Esophagus squamous epithelium (tissue), 5 donors: ENCODE measurements at regions not wholly inside any gene's neighbourhood (a gene's known extent, or its start where the extent isn't known, plus 50 kb on each side); places are given as distances from the start of the nearest gene placed in this dataset.

Source experiments
- DNase-seq: peaks from one replicate; lab custom pipeline; 2025; lab: John Stamatoyannopoulos, UW
- H3K27ac ChIP-seq, 4 donors: fragments of 200-600 bp; sonication (generic); one replicate each; pipeline ENCODE4 v1.5.1; 2016 to 2019; ENCODE audit warnings: mild to moderate bottlenecking in 1 of 4
- H3K27me3 ChIP-seq, 4 donors: fragments of 200-600 bp; sonication (generic); 1 replicate in 3 of 4; 2 replicates in 1 of 4; pipeline versions ENCODE4 v1.5.1 to v1.6.0; 2017 to 2021; ENCODE audit warnings: antibody characterized with exemption in 1 of 4
- H3K36me3 ChIP-seq, 3 donors: fragments of 200-600 bp; sonication (generic); one replicate each; pipeline ENCODE4 v1.5.1; 2016 to 2019
- H3K4me1 ChIP-seq, 3 donors: fragments of 200-600 bp; sonication (generic); one replicate each; pipeline ENCODE4 v1.5.1; 2017 to 2019
- H3K4me3 ChIP-seq, 4 donors: fragments of 200-600 bp; sonication (generic); 1 replicate in 3 of 4; 2 replicates in 1 of 4; pipeline ENCODE4 v1.5.1; 2016 to 2019; ENCODE audit warnings: mild to moderate bottlenecking in 2 of 4, moderate library complexity in 1 of 4
- H3K9me3 ChIP-seq, 3 donors: fragments of 200-600 bp; sonication (generic); one replicate each; pipeline ENCODE4 v1.5.1; 2016 to 2019
- POLR2A ChIP-seq, 4 donors: fragments of 450-650 bp; IDR thresholded peaks; one replicate each; pipeline ENCODE4 v1.6.1; 2017; ENCODE audit warnings: antibody characterized with exemption in 4 of 4, mild to moderate bottlenecking in 4 of 4, moderate library complexity in 3 of 4
- WGBS, 2 donors: methylation state at CpG; one replicate each; pipeline ENCODE4 v1.1.5; 2018; 5-methylcytosine and 5-hydroxymethylcytosine counted together
- intact Hi-C: fragments of 100-400 bp; cut with DNase I; formaldehyde crosslinking; loops from one replicate; pipeline ENCODE4 v1.15.0; 2022
- TF ChIP-seq, protein P1 (sequence below), 6 experiments: fragments of 450-650 bp in 4 of 6; fragments of 200-600 bp in 2 of 6; sonication (generic) in 2 of 6; IDR thresholded peaks; one replicate each; pipeline ENCODE4 v1.5.1; 2016 to 2019; ENCODE audit warnings: antibody characterized with exemption in 6 of 6, mild to moderate bottlenecking in 4 of 6, moderate library complexity in 4 of 6
- donor health status: DM: yes; HTN: yes; CAD: no.

DNA sequence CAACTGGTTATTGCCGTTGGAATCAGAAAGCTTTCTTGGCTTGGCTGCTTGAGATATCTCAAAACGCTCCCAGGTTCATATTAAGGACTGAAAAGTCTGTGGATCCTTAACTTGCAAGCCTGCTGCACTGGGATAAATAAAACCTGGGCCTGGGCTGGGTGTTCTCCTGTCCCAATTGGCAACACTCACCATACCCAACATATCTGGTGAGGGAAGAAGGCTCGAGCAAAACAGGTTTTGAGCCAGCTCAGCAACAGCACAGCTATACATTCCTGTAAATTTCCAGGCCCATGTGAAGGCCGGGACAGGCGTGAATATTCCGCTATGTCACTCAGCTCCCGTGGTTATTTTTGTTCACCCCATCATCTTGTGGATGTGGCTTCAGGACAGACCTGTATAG is 169.0 kb upstream of the BCL6 start:
- H3K9me3 ChIP-seq = no peaks in the 10 kb centered on the region
- 21 to 45% methylated on average over 7 of the region's 7 CpGs for WGBS, 2 donors
- intact Hi-C loops = no loop called here
- H3K4me1 ChIP-seq = peaks cover 19 to 62% (median 50%) of the 10 kb centered on the region in 3 donors
- no peaks in the 10 kb centered on the region for H3K27me3 ChIP-seq
- TF ChIP-seq POLR2A (IDR thresholded peaks at IDR 0.05) = no peak
- TF ChIP-seq, protein P1, sequence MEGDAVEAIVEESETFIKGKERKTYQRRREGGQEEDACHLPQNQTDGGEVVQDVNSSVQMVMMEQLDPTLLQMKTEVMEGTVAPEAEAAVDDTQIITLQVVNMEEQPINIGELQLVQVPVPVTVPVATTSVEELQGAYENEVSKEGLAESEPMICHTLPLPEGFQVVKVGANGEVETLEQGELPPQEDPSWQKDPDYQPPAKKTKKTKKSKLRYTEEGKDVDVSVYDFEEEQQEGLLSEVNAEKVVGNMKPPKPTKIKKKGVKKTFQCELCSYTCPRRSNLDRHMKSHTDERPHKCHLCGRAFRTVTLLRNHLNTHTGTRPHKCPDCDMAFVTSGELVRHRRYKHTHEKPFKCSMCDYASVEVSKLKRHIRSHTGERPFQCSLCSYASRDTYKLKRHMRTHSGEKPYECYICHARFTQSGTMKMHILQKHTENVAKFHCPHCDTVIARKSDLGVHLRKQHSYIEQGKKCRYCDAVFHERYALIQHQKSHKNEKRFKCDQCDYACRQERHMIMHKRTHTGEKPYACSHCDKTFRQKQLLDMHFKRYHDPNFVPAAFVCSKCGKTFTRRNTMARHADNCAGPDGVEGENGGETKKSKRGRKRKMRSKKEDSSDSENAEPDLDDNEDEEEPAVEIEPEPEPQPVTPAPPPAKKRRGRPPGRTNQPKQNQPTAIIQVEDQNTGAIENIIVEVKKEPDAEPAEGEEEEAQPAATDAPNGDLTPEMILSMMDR (IDR thresholded peaks at IDR 0.05) = no peak
- H3K36me3 ChIP-seq = no peaks in the 10 kb centered on the region
- peak overlapping the region; percentile 70 to 90 (median 82) for H3K27ac ChIP-seq
- H3K4me3 ChIP-seq = no peak overlapping the region
- no peak for DNase-seq

DNA sequence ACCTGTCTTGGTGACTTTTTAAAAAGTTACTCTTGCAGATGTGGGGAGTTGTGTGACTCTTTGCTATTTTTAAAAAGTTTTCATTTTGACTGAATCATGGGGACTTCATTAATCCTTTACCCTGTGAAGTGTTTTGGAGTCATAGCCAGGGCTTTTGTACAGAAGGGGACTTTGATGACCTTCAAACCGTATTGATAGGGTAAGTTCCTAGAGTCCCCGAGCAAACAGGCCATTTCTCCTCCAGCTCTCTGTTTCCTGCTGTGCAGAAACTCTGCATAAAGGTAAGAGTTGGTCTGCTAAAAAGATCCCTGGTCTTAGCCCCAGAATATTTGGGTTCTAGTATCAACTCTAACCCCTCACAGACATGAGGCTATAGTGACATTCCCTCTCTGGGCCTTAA is 170.8 kb upstream of the BCL6 start:
- Histone ChIP-seq H3K27ac (peak overlapping the region in 2 of 4 donors; percentile 70 to 90), H3K4me3 (no peak overlapping the region), H3K4me1 (peaks cover 20 to 69% (median 50%) of the 10 kb centered on the region in 3 donors), H3K36me3 (no peaks in the 10 kb centered on the region), H3K9me3 (no peaks in the 10 kb centered on the region), H3K27me3 (no peaks in the 10 kb centered on the region)
- TF ChIP-seq POLR2A (IDR thresholded peaks at IDR 0.05) = no peak
- TF ChIP-seq, protein P1 (IDR thresholded peaks at IDR 0.05) = no peak
- WGBS, 2 donors = 68 to 82% methylated on average over 2 of the region's 2 CpGs
- intact Hi-C loops = no loop called here
- DNase-seq = no peak

DNA sequence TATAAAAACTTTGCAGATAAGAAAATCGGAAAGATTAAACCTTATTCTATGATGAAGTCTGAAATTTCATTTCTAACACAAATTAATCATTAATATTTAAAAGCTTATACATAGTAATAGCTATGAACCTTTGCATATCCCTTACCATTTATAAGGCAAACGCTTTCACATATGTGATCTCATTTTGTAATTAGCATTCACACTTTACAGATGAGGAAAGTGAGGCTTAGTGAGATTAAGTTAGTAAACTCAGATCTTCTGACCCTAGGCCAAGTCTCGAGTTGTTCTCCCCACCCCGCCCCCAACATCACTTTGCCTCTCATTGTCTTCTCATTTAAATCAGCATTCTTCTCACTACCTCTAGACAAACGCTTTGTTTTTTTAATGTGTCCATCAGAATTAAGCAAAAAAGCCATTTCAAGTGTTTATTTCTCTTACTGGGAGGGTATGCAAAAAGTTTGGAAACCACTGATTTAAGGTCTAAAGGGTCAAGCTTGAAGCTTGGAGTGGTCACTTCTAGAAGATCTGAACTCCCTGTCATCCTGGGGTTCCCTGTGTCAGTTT is 172.9 kb upstream of the BCL6 start:
- intact Hi-C loops = no loop called here
- Histone ChIP-seq H3K27ac (peak overlapping the region in 2 of 4 donors; percentile 61 to 90), H3K9me3 (no peaks in the 10 kb centered on the region), H3K4me3 (no peak overlapping the region), H3K27me3 (no peaks in the 10 kb centered on the region), H3K4me1 (peaks cover 18 to 74% (median 52%) of the 10 kb centered on the region in 3 donors), H3K36me3 (no peaks in the 10 kb centered on the region)
- DNase-seq = no peak
- WGBS, 2 donors = 59 to 64% methylated on average over 5 of the region's 5 CpGs
- TF ChIP-seq, protein P1 (IDR thresholded peaks at IDR 0.05) = no peak
- TF ChIP-seq POLR2A (IDR thresholded peaks at IDR 0.05) = no peak

DNA sequence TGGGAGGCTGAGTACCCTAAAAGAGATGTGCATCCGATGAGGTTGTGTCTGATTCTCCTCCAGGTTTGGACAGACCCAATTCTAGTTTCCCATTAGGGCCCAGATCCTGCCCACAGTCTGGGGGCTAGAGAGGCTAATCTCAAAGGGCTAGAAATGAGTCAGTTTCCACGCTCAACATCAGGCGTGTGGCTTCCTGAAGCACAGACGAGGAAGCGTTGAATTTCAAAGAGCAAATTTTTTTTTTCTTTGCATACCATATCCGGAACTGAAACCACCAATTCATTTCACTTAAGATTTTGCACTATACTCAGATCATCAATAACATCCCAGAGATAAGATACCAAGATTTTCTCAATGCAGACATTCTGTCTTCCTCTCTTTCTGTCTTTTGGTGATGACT is 173.8 kb upstream of the BCL6 start:
- H3K36me3 ChIP-seq = no peaks in the 10 kb centered on the region
- no peaks in the 10 kb centered on the region for H3K27me3 ChIP-seq
- H3K4me1 ChIP-seq = peaks cover 15 to 65% (median 45%) of the 10 kb centered on the region in 3 donors
- peak overlapping the region in 2 of 4 donors; percentile 4 to 90 for H3K27ac ChIP-seq
- H3K9me3 ChIP-seq = no peaks in the 10 kb centered on the region
- intact Hi-C loops = no loop called here
- 52 to 53% methylated on average over 5 to 6 of the region's 6 CpGs for WGBS, 2 donors
- TF ChIP-seq, protein P1 (IDR thresholded peaks at IDR 0.05) = no peak
- no peak for TF ChIP-seq POLR2A (IDR thresholded peaks at IDR 0.05)
- no peak for DNase-seq
- no peak overlapping the region for H3K4me3 ChIP-seq

DNA sequence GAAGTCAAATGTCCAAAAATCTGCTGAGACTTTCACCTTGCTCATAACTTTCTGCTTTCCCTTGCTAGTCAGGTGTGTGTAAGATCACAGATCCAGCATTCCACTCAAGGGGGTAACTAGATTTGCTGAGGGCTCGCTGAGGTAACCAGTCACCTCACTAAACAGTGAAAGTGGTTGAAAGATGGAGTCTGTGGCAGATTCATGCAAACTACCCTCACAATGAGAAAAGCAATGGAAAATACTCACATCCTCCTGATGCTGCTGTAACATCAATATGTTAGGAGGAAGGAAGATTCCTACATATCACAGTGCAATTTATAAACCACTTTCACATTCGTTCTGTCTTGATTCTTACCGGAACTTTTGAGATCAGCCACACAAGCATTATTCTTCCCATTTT is 174.3 kb upstream of the BCL6 start:
- TF ChIP-seq, protein P1 (IDR thresholded peaks at IDR 0.05) = no peak
- TF ChIP-seq POLR2A (IDR thresholded peaks at IDR 0.05) = no peak
- Histone ChIP-seq H3K27ac (no peak overlapping the region), H3K4me1 (peaks cover 12 to 60% (median 43%) of the 10 kb centered on the region in 3 donors), H3K4me3 (no peak overlapping the region), H3K9me3 (peaks cover 0 to 4% (median 0%) of the 10 kb centered on the region in 3 donors), H3K36me3 (no peaks in the 10 kb centered on the region), H3K27me3 (no peaks in the 10 kb centered on the region)
- no peak for DNase-seq
- intact Hi-C loops = no loop called here
- 74 to 83% methylated on average over 3 of the region's 3 CpGs for WGBS, 2 donors
